ENCODE measurements at regions not wholly inside any gene's neighbourhood (a gene's known extent, or its start where the extent isn't known, plus 50 kb on each side); places are given as distances from the start of the nearest gene placed in this dataset.

DNA sequence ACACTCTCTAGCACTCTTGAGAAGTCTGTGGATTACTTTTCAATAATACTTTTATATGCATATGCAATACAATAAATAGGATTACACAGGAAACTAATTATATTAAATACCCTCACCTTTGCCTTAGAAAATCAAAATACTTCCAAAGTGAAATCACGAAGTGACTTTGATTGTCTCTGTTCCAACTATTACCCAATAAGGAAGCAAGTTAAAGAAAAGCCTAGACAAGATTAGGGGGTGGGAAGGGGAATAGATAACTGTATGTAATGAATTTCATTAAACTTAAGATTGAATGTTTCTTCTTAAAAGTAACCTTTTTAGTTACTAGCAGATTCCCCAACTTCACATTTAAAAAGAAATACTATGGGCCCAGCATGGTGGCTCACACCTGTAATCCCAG lies 66.6 kb upstream of the SOX4 start:
- TF ChIP-seq CTCF (IDR thresholded peaks at IDR 0.05; ENCODE audit: borderline replicate concordance, extremely low read depth, low read length, poor library complexity, severe bottlenecking) (no peak), EZH2 (IDR thresholded peaks at IDR 0.05; ENCODE audit: borderline replicate concordance, low read depth, low read length, severe bottlenecking) (no peak)

Data from DND-41 (cell line).